DOHH2 (cell line): ENCODE measurements at regions not wholly inside any gene's neighbourhood (a gene's known extent, or its start where the extent isn't known, plus 50 kb on each side); places are given as distances from the start of the nearest gene placed in this dataset.

Source experiments
- H3F3A ChIP-seq: fragments of 200-600 bp; sonication (generic), shearing (Covaris generic); 2 replicates; pipeline ENCODE4 v1.6.0; 2016; ENCODE audit warnings: antibody characterized with exemption, mild to moderate bottlenecking; ENCODE audit not compliant: control insufficient read depth, insufficient read depth
- H3K27ac ChIP-seq: fragments of 200-600 bp; sonication (generic); 2 replicates; pipeline ENCODE4 v1.5.1; 2014; ENCODE audit warnings: low read depth, mild to moderate bottlenecking, low read length, moderate library complexity
- H3K27me3 ChIP-seq: fragments of 200-600 bp; sonication (generic); 2 replicates; pipeline ENCODE4 v1.6.1; 2014; ENCODE audit warnings: mild to moderate bottlenecking, low read length, mixed read lengths; ENCODE audit not compliant: control insufficient read depth
- H3K36me3 ChIP-seq: fragments of 200-600 bp; sonication (generic); 2 replicates; pipeline ENCODE4 v1.6.1; 2014; ENCODE audit warnings: mild to moderate bottlenecking, low read length, moderate library complexity, mixed read lengths; ENCODE audit not compliant: control insufficient read depth
- H3K4me1 ChIP-seq: fragments of 200-600 bp; sonication (generic); 2 replicates; pipeline ENCODE4 v1.6.1; 2014; ENCODE audit warnings: mild to moderate bottlenecking, low read length, mixed read lengths; ENCODE audit not compliant: control insufficient read depth
- H3K4me2 ChIP-seq: fragments of 200-600 bp; sonication (generic); 2 replicates; pipeline ENCODE4 v1.6.0; 2014; ENCODE audit warnings: mild to moderate bottlenecking, low read length, moderate library complexity
- H3K4me3 ChIP-seq: fragments of 200-600 bp; sonication (generic); 2 replicates; pipeline ENCODE4 v1.5.1; 2014; ENCODE audit warnings: mild to moderate bottlenecking, low read length, mixed read lengths
- H3K79me2 ChIP-seq: fragments of 200-600 bp; sonication (generic); 2 replicates; pipeline ENCODE4 v1.6.1; 2014; ENCODE audit warnings: mild to moderate bottlenecking, low read length, mixed read lengths; ENCODE audit not compliant: control insufficient read depth
- H3K9me2 ChIP-seq: fragments of 200-600 bp; sonication (generic); replicated peaks from 2 replicates; pipeline ENCODE4 v1.6.1; 2014; ENCODE audit warnings: mild to moderate bottlenecking, low read length, mixed read lengths; ENCODE audit not compliant: control insufficient read depth
- H3K9me3 ChIP-seq: fragments of 200-600 bp; sonication (generic); 2 replicates; pipeline ENCODE4 v1.6.1; 2014; ENCODE audit warnings: antibody characterized with exemption, low read length, mixed read lengths; ENCODE audit not compliant: control insufficient read depth, insufficient read depth
- H4K20me1 ChIP-seq: fragments of 200-600 bp; sonication (generic); 2 replicates; pipeline ENCODE4 v1.6.0; 2014; ENCODE audit warnings: low read depth, mild to moderate bottlenecking, antibody characterized with exemption, low read length, moderate library complexity; ENCODE audit not compliant: control insufficient read depth, insufficient read depth
- EZH2phosphoT487 ChIP-seq: fragments of 200-600 bp; sonication (generic); IDR thresholded peaks from 2 replicates; pipeline ENCODE4 v1.6.1; 2017; ENCODE audit warnings: borderline replicate concordance, mild to moderate bottlenecking, antibody characterized with exemption, low read length, moderate library complexity, mixed read lengths
- TF ChIP-seq, protein P1 (sequence below): fragments of 200-600 bp; sonication (generic); IDR thresholded peaks from one replicate; pipeline ENCODE4 v1.5.1; 2014; ENCODE audit warnings: antibody characterized with exemption, mild to moderate bottlenecking, low read depth, low read length; ENCODE audit not compliant: poor library complexity, severe bottlenecking

DNA sequence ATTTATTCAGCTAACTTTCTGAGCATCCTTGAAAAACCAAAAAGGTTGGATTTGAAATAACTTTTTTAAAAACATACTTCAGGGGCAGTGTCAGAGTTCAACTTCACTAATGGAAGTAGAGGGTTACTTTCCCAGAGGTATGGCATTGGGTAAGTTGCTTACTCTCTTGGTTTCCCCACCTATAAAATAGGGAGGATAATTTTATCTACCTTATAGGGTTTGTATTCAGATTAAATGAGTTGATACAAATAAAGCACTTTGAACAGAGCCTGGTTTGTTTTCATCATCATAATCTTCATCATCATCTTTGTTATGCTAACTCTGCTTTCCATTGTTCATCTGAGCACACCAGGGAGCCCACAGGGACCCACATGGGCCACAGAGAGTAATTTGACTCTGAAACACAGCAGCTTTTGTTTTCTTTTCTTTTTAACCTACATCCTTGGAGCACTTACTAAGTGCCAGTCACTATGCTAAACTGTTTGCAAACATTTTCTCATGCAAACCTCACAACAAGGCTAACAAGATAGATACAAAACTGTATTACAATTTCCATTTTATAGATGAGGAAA is 179.1 kb upstream of the SLC24A2 start:
- Histone ChIP-seq H3F3A (no peaks in the 10 kb centered on the region), H3K79me2 (no peaks in the 10 kb centered on the region), H3K27ac (no peak overlapping the region), H3K4me2 (no peak overlapping the region), H3K36me3 (no peaks in the 10 kb centered on the region), H3K27me3 (no peaks in the 10 kb centered on the region; the same call in none of the 2 replicates), H3K9me2 (no peaks in the 10 kb centered on the region), H3K9me3 (no peaks in the 10 kb centered on the region), H3K4me3 (no peak overlapping the region), H3K4me1 (no peaks in the 10 kb centered on the region), H4K20me1 (no peaks in the 10 kb centered on the region)
- no peak for TF ChIP-seq EZH2phosphoT487
- TF ChIP-seq, protein P1, sequence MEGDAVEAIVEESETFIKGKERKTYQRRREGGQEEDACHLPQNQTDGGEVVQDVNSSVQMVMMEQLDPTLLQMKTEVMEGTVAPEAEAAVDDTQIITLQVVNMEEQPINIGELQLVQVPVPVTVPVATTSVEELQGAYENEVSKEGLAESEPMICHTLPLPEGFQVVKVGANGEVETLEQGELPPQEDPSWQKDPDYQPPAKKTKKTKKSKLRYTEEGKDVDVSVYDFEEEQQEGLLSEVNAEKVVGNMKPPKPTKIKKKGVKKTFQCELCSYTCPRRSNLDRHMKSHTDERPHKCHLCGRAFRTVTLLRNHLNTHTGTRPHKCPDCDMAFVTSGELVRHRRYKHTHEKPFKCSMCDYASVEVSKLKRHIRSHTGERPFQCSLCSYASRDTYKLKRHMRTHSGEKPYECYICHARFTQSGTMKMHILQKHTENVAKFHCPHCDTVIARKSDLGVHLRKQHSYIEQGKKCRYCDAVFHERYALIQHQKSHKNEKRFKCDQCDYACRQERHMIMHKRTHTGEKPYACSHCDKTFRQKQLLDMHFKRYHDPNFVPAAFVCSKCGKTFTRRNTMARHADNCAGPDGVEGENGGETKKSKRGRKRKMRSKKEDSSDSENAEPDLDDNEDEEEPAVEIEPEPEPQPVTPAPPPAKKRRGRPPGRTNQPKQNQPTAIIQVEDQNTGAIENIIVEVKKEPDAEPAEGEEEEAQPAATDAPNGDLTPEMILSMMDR: no peak

DNA sequence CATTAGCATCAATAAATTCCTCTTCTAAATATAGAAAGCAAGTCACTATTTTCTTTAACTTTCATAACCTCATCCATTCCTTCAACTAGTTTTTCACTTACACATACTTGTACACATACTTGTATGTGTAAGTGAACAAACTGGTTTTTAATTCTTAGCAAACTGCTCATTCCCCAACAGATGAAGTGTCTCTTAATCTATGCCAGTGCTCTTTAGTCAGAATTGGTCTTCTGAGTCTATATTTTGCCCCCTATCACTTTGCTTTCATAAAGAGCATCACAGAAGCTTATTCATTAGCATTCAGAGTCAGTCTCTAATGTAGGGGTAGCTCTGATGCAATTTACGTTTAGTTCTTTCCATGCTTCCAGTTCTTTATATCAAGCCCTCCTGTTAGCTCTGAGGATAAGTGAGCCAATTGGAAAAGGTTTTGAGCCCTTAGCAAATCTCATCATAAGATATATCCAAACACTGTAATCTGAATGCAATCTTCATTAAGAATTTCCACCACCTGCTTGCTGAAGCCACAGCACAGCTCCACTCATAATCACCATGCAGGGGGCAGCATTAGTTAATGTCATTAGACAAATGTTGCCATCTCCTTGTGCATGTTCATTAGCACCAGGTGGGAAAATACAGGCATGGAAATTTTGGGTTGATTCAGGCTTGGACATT is 178.5 kb upstream of the SLC24A2 start:
- no peak overlapping the region for H3K4me3 ChIP-seq
- no peaks in the 10 kb centered on the region for H4K20me1 ChIP-seq
- no peaks in the 10 kb centered on the region for H3K9me2 ChIP-seq
- no peaks in the 10 kb centered on the region; the same call in none of the 2 replicates for H3K27me3 ChIP-seq
- H3K79me2 ChIP-seq: no peaks in the 10 kb centered on the region
- TF ChIP-seq, protein P1: no peak
- TF ChIP-seq EZH2phosphoT487: no peak
- no peaks in the 10 kb centered on the region for H3F3A ChIP-seq
- H3K36me3 ChIP-seq: no peaks in the 10 kb centered on the region
- no peak overlapping the region for H3K4me2 ChIP-seq
- H3K4me1 ChIP-seq: no peaks in the 10 kb centered on the region
- no peaks in the 10 kb centered on the region for H3K9me3 ChIP-seq
- no peak overlapping the region for H3K27ac ChIP-seq

DNA sequence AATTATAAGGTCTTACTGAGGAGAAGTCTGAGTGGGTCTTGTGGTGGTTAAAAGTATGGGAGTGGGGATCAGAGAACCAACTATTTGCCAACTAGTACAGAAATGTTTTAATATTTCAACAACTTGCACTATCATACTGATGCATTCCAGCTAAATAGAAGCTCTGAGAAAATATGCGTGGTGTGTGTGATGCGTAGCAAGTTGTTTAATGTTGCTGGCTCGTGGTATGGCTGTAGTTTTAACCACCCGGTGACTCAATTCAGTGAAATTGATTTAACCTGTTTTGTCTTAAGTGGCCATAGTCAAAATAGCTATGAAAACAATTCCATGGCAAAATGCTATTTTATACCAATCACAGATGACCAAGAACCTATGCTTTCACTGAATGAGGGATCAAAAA is 176.5 kb upstream of the SLC24A2 start:
- Histone ChIP-seq H3K9me3 (peaks cover 3% of the 10 kb centered on the region; the same call in 1 of the 2 replicates), H3K27me3 (no peaks in the 10 kb centered on the region; the same call in 1 of the 2 replicates), H3K4me1 (no peaks in the 10 kb centered on the region), H3K27ac (no peak overlapping the region), H3K9me2 (no peaks in the 10 kb centered on the region), H3K4me2 (no peak overlapping the region), H3K36me3 (no peaks in the 10 kb centered on the region), H3F3A (no peaks in the 10 kb centered on the region), H3K4me3 (no peak overlapping the region), H4K20me1 (no peaks in the 10 kb centered on the region), H3K79me2 (no peaks in the 10 kb centered on the region)
- TF ChIP-seq, protein P1: no peak
- TF ChIP-seq EZH2phosphoT487: no peak
